ENCODE measurements at regions not wholly inside any gene's neighbourhood (a gene's known extent, or its start where the extent isn't known, plus 50 kb on each side); places are given as distances from the start of the nearest gene placed in this dataset.

DNA sequence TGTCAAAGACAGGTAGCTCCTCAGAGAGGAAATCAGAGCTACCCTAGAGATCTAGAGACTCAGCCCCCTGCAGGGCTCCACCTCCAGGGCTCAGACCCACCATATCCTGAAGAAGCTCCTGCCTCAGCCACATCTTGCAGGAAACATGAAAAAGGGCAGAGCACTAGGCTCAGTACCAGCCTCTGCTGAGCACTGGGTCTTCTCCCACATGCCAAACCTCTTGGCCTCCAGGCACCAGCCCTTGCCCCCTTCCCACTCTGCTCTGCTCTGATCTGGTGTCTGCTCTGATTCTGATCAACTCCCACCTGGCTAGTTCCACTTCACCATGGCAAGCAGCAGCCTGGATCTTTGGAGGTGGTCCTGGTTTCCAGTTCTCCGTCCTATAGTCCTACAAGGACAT is 114.3 kb upstream of the SLC66A3 start:
- H3K9me3 ChIP-seq: peaks cover 43% of the 10 kb centered on the region; the same call in 2 of the 3 replicates
- TF ChIP-seq HOXB5 (CRISPR knock-in tag; IDR thresholded peaks at IDR 0.05) (no peak), HDAC2 (IDR thresholded peaks at IDR 0.05) (no peak), NR3C1 (IDR thresholded peaks at IDR 0.05) (no peak), RAD21 (conservative IDR thresholded peaks at IDR 0.05 in 1 of 2, IDR thresholded peaks at IDR 0.05 in 1 of 2) (no peak), CHD2 (IDR thresholded peaks at IDR 0.05; ENCODE audit: low read length, partially characterized antibody) (no peak), RNF2 (IDR thresholded peaks at IDR 0.05; ENCODE audit: borderline replicate concordance, low read depth) (no peak), ESRRA (IDR thresholded peaks at IDR 0.05; ENCODE audit: borderline replicate concordance, low read length) (no peak), EHMT2 (IDR thresholded peaks at IDR 0.05; ENCODE audit: low read depth) (no peak), CBX8 (IDR thresholded peaks at IDR 0.05) (no peak), KDM5A (IDR thresholded peaks at IDR 0.05) (no peak), FOSL2 (IDR thresholded peaks at IDR 0.05) (no peak), FOSL2 (CRISPR knock-in tag; IDR thresholded peaks at IDR 0.05) (no peak), HOXB13 (CRISPR knock-in tag; IDR thresholded peaks at IDR 0.05; ENCODE audit: low read depth) (no peak)
- TF ChIP-seq, protein P1, sequence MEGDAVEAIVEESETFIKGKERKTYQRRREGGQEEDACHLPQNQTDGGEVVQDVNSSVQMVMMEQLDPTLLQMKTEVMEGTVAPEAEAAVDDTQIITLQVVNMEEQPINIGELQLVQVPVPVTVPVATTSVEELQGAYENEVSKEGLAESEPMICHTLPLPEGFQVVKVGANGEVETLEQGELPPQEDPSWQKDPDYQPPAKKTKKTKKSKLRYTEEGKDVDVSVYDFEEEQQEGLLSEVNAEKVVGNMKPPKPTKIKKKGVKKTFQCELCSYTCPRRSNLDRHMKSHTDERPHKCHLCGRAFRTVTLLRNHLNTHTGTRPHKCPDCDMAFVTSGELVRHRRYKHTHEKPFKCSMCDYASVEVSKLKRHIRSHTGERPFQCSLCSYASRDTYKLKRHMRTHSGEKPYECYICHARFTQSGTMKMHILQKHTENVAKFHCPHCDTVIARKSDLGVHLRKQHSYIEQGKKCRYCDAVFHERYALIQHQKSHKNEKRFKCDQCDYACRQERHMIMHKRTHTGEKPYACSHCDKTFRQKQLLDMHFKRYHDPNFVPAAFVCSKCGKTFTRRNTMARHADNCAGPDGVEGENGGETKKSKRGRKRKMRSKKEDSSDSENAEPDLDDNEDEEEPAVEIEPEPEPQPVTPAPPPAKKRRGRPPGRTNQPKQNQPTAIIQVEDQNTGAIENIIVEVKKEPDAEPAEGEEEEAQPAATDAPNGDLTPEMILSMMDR (IDR thresholded peaks at IDR 0.05): no peak
- no peak for ATAC-seq
- H3K27ac ChIP-seq: no peak overlapping the region
- DNase-seq (ENCODE audit: low read depth in 1 of 2, low spot score in 1 of 2): no peak
- H3K4me2 ChIP-seq: no peak overlapping the region
- FAIRE-seq: no peak
- H3K4me1 ChIP-seq: no peaks in the 10 kb centered on the region
- CTCF ChIA-PET: interaction anchor here (0.9 to 1.9 kb wide), 4 partner anchors 10 to 208 kb away, joined by 3 to 6 read pairs (median 4); no protein-coding TSS in a partner anchor
- no peak overlapping the region for H3K4me3 ChIP-seq
- WGBS (ENCODE audit: missing lambda C conversion rate): 18% methylated on average over 1 of the region's 1 CpG
- POLR2A ChIA-PET: no interaction called here

DNA sequence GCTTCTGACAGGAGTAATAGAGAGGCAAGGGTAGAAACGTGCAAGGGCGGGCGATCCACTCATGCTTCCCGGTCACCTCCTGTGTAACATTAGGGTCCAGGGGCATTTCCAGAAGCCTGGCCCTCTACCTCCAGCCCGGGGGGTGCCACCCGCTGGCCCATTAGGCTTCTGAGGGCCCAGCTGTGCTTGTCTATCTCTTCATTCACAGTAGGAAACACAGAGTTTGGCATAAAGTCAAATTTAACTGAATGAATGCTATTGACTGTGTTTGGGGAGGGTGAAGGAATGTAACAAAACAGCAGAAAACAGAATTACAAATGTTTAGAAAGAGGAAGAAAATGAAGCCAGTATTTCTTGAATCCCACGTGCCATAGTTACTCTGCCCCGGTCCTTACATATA is 112.4 kb upstream of the SLC66A3 start:
- DNase-seq (ENCODE audit: low read depth in 1 of 2, low spot score in 1 of 2) (no peak), FAIRE-seq (no peak), ATAC-seq (no peak)
- 49% methylated on average over 8 of the region's 8 CpGs for whole genome bisulfite sequencing (ENCODE audit: missing lambda C conversion rate)
- Histone ChIP-seq H3K4me2 (no peak overlapping the region), H3K9me3 (peaks cover 26% of the 10 kb centered on the region; the same call in 2 of the 3 replicates), H3K4me3 (no peak overlapping the region), H3K4me1 (no peaks in the 10 kb centered on the region), H3K27ac (no peak overlapping the region)
- ChIA-PET CTCF (interaction anchor here (0.9 to 1.2 kb wide), 3 partner anchors 14 to 81 kb away, joined by 3 to 4 read pairs (median 3); no protein-coding TSS in a partner anchor), POLR2A (interaction anchor here (0.6 kb wide), 1 partner anchor 60 kb away, joined by 5 read pairs; no protein-coding TSS in a partner anchor)
- TF ChIP-seq TP53 (CRISPR knock-in tag; IDR thresholded peaks at IDR 0.05) (no peak), ZSCAN20 (CRISPR knock-in tag; IDR thresholded peaks at IDR 0.05) (no peak), RCOR1 (IDR thresholded peaks at IDR 0.05; ENCODE audit: low read depth, low read length) (no peak), HDAC2 (IDR thresholded peaks at IDR 0.05) (no peak), TFCP2L1 (CRISPR knock-in tag; IDR thresholded peaks at IDR 0.05) (no peak), MYC (IDR thresholded peaks at IDR 0.05; ENCODE audit: borderline replicate concordance, low read length) (no peak), BHLHE40 (IDR thresholded peaks at IDR 0.05; ENCODE audit: low read depth, low read length) (no peak), RFX5 (IDR thresholded peaks at IDR 0.05) (no peak), SREBF2 (IDR thresholded peaks at IDR 0.05) (no peak), NPAS2 (CRISPR knock-in tag; IDR thresholded peaks at IDR 0.05; ENCODE audit: borderline replicate concordance) (no peak), HOXB13 (CRISPR knock-in tag; IDR thresholded peaks at IDR 0.05; ENCODE audit: low read depth) (no peak), CBX2 (IDR thresholded peaks at IDR 0.05; ENCODE audit: borderline replicate concordance, low read depth) (no peak), HOXB5 (CRISPR knock-in tag; IDR thresholded peaks at IDR 0.05) (no peak)
- TF ChIP-seq, protein P2, sequence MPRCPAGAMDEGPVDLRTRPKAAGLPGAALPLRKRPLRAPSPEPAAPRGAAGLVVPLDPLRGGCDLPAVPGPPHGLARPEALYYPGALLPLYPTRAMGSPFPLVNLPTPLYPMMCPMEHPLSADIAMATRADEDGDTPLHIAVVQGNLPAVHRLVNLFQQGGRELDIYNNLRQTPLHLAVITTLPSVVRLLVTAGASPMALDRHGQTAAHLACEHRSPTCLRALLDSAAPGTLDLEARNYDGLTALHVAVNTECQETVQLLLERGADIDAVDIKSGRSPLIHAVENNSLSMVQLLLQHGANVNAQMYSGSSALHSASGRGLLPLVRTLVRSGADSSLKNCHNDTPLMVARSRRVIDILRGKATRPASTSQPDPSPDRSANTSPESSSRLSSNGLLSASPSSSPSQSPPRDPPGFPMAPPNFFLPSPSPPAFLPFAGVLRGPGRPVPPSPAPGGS (IDR thresholded peaks at IDR 0.05): no peak
- TF ChIP-seq, protein P3, sequence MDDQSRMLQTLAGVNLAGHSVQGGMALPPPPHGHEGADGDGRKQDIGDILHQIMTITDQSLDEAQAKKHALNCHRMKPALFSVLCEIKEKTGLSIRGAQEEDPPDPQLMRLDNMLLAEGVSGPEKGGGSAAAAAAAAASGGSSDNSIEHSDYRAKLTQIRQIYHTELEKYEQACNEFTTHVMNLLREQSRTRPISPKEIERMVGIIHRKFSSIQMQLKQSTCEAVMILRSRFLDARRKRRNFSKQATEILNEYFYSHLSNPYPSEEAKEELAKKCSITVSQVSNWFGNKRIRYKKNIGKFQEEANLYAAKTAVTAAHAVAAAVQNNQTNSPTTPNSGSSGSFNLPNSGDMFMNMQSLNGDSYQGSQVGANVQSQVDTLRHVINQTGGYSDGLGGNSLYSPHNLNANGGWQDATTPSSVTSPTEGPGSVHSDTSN (IDR thresholded peaks at IDR 0.05): no peak
- TF ChIP-seq, protein P4, sequence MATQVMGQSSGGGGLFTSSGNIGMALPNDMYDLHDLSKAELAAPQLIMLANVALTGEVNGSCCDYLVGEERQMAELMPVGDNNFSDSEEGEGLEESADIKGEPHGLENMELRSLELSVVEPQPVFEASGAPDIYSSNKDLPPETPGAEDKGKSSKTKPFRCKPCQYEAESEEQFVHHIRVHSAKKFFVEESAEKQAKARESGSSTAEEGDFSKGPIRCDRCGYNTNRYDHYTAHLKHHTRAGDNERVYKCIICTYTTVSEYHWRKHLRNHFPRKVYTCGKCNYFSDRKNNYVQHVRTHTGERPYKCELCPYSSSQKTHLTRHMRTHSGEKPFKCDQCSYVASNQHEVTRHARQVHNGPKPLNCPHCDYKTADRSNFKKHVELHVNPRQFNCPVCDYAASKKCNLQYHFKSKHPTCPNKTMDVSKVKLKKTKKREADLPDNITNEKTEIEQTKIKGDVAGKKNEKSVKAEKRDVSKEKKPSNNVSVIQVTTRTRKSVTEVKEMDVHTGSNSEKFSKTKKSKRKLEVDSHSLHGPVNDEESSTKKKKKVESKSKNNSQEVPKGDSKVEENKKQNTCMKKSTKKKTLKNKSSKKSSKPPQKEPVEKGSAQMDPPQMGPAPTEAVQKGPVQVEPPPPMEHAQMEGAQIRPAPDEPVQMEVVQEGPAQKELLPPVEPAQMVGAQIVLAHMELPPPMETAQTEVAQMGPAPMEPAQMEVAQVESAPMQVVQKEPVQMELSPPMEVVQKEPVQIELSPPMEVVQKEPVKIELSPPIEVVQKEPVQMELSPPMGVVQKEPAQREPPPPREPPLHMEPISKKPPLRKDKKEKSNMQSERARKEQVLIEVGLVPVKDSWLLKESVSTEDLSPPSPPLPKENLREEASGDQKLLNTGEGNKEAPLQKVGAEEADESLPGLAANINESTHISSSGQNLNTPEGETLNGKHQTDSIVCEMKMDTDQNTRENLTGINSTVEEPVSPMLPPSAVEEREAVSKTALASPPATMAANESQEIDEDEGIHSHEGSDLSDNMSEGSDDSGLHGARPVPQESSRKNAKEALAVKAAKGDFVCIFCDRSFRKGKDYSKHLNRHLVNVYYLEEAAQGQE (IDR thresholded peaks at IDR 0.05): no peak
- TF ChIP-seq, protein P5, sequence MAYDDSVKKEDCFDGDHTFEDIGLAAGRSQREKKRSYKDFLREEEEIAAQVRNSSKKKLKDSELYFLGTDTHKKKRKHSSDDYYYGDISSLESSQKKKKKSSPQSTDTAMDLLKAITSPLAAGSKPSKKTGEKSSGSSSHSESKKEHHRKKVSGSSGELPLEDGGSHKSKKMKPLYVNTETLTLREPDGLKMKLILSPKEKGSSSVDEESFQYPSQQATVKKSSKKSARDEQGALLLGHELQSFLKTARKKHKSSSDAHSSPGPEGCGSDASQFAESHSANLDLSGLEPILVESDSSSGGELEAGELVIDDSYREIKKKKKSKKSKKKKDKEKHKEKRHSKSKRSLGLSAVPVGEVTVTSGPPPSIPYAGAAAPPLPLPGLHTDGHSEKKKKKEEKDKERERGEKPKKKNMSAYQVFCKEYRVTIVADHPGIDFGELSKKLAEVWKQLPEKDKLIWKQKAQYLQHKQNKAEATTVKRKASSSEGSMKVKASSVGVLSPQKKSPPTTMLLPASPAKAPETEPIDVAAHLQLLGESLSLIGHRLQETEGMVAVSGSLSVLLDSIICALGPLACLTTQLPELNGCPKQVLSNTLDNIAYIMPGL (CRISPR knock-in tag; IDR thresholded peaks at IDR 0.05; ENCODE audit: borderline replicate concordance): no peak
- TF ChIP-seq, protein P6, sequence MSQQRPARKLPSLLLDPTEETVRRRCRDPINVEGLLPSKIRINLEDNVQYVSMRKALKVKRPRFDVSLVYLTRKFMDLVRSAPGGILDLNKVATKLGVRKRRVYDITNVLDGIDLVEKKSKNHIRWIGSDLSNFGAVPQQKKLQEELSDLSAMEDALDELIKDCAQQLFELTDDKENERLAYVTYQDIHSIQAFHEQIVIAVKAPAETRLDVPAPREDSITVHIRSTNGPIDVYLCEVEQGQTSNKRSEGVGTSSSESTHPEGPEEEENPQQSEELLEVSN (IDR thresholded peaks at IDR 0.05; ENCODE audit: borderline replicate concordance, low read depth): no peak

Data from A549 (cell line).